Astrocyte (in vitro differentiated cells and primary cell): ENCODE measurements at regions not wholly inside any gene's neighbourhood (a gene's known extent, or its start where the extent isn't known, plus 50 kb on each side); places are given as distances from the start of the nearest gene placed in this dataset.
"Not testable (repeated sequence)": the region's sequence is repeated elsewhere in the genome, so short reads cannot be mapped to it uniquely, and the experiment has no call there.

Source experiments
- CTCF ChIP-seq: IDR thresholded peaks from 2 replicates; pipeline ENCODE4 v1.5.1; 2011; ENCODE audit warnings: low read depth, mild to moderate bottlenecking, inconsistent platforms, low read length, moderate library complexity; ENCODE audit not compliant: insufficient read depth
- EZH2 ChIP-seq: IDR thresholded peaks from 2 replicates; pipeline ENCODE4 v1.6.1; 2012; ENCODE audit warnings: mild to moderate bottlenecking, low read length, inconsistent platforms; ENCODE audit not compliant: insufficient read depth

GRCh38 chr2:102909240-102909639 lies 147.4 kb downstream of the TMEM182 start:
- not testable (repeated sequence) for TF ChIP-seq CTCF, EZH2
